ENCODE measurements at regions not wholly inside any gene's neighbourhood (a gene's known extent, or its start where the extent isn't known, plus 50 kb on each side); places are given as distances from the start of the nearest gene placed in this dataset.

- H3K9ac ChIP-seq (ENCODE audit: control insufficient read depth, extremely low read depth, insufficient read depth, low read length): no peak overlapping the region
- H3K79me2 ChIP-seq (ENCODE audit: control insufficient read depth, insufficient read depth, low read length): no peaks in the 10 kb centered on the region
- H3K4me1 ChIP-seq (ENCODE audit: control insufficient read depth, extremely low read depth, insufficient read depth, low read length): peaks cover 4% of the 10 kb centered on the region
- H3K27me3 ChIP-seq (ENCODE audit: control insufficient read depth, extremely low read depth, insufficient read depth, low read length): no peaks in the 10 kb centered on the region
- FAIRE-seq: no peak
- H3K9me3 ChIP-seq (ENCODE audit: control insufficient read depth, low read depth, low read length): no peaks in the 10 kb centered on the region
- H3K4me2 ChIP-seq (ENCODE audit: control insufficient read depth, extremely low read depth, insufficient read depth, low read depth, low read length): no peak overlapping the region
- H3K36me3 ChIP-seq (ENCODE audit: control insufficient read depth in 2 of 2, extremely low read depth in 1 of 2, insufficient read depth in 2 of 2, low read length in 2 of 2): no peaks in the 10 kb centered on the region
- H3K9me1 ChIP-seq (ENCODE audit: control insufficient read depth, extremely low read depth, insufficient read depth, low read length): no peaks in the 10 kb centered on the region
- H3K4me3 ChIP-seq (ENCODE audit: control insufficient read depth in 2 of 3, extremely low read depth in 1 of 3, insufficient read depth in 2 of 3, low read depth in 1 of 3, low read length in 3 of 3): no peak overlapping the region
- no peak for TF ChIP-seq CTCF (optimal IDR thresholded peaks at IDR 0.05 in 1 of 3, IDR thresholded peaks at IDR 0.05 in 1 of 3, conservative IDR thresholded peaks at IDR 0.05 in 1 of 3; ENCODE audit: extremely low read depth in 1 of 3, insufficient read depth in 2 of 3, low read length in 3 of 3)
- no peak overlapping the region for H3K27ac ChIP-seq (ENCODE audit: control insufficient read depth, insufficient read depth, low read length)
- H2AFZ ChIP-seq (ENCODE audit: control insufficient read depth, low read length): no peak overlapping the region
- no peak for DNase-seq (ENCODE audit: low read depth, low spot score)
- no peaks in the 10 kb centered on the region for H4K20me1 ChIP-seq (ENCODE audit: control insufficient read depth, extremely low read depth, insufficient read depth, low read length)
- dilution Hi-C loops (cut with MboI; ENCODE audit: extremely low pct_ligation_motif_present, low sequenced_read_pairs): no loop called here
Observed at GRCh38 chr9:107636571-107637381, 147.2 kb upstream of the KLF4 start.

- Histone ChIP-seq H3K9me3 (ENCODE audit: control insufficient read depth, low read depth, low read length) (no peaks in the 10 kb centered on the region), H3K27me3 (ENCODE audit: control insufficient read depth, extremely low read depth, insufficient read depth, low read length) (no peaks in the 10 kb centered on the region), H3K9ac (ENCODE audit: control insufficient read depth, extremely low read depth, insufficient read depth, low read length) (no peak overlapping the region), H4K20me1 (ENCODE audit: control insufficient read depth, extremely low read depth, insufficient read depth, low read length) (no peaks in the 10 kb centered on the region), H3K36me3 (ENCODE audit: control insufficient read depth in 2 of 2, extremely low read depth in 1 of 2, insufficient read depth in 2 of 2, low read length in 2 of 2) (no peaks in the 10 kb centered on the region), H3K79me2 (ENCODE audit: control insufficient read depth, insufficient read depth, low read length) (no peaks in the 10 kb centered on the region), H3K4me3 (ENCODE audit: control insufficient read depth in 2 of 3, extremely low read depth in 1 of 3, insufficient read depth in 2 of 3, low read depth in 1 of 3, low read length in 3 of 3) (no peak overlapping the region), H3K27ac (ENCODE audit: control insufficient read depth, insufficient read depth, low read length) (no peak overlapping the region), H3K4me1 (ENCODE audit: control insufficient read depth, extremely low read depth, insufficient read depth, low read length) (peaks cover 4% of the 10 kb centered on the region), H3K4me2 (ENCODE audit: control insufficient read depth, extremely low read depth, insufficient read depth, low read depth, low read length) (no peak overlapping the region), H3K9me1 (ENCODE audit: control insufficient read depth, extremely low read depth, insufficient read depth, low read length) (no peaks in the 10 kb centered on the region), H2AFZ (ENCODE audit: control insufficient read depth, low read length) (no peak overlapping the region)
- dilution Hi-C loops (cut with MboI; ENCODE audit: extremely low pct_ligation_motif_present, low sequenced_read_pairs): no loop called here
- TF ChIP-seq EZH2 (IDR thresholded peaks at IDR 0.05; ENCODE audit: low read length) (no peak), CTCF (optimal IDR thresholded peaks at IDR 0.05 in 1 of 3, IDR thresholded peaks at IDR 0.05 in 1 of 3, conservative IDR thresholded peaks at IDR 0.05 in 1 of 3; ENCODE audit: extremely low read depth in 1 of 3, insufficient read depth in 2 of 3, low read length in 3 of 3) (no peak)
- DNase-seq (ENCODE audit: low read depth, low spot score) (no peak), FAIRE-seq (no peak)
Observed at GRCh38 chr9:107635803-107636174, 146.2 kb upstream of the KLF4 start.

All from keratinocyte (primary cell).